ENCODE measurements at regions not wholly inside any gene's neighbourhood (a gene's known extent, or its start where the extent isn't known, plus 50 kb on each side); places are given as distances from the start of the nearest gene placed in this dataset.

DNA sequence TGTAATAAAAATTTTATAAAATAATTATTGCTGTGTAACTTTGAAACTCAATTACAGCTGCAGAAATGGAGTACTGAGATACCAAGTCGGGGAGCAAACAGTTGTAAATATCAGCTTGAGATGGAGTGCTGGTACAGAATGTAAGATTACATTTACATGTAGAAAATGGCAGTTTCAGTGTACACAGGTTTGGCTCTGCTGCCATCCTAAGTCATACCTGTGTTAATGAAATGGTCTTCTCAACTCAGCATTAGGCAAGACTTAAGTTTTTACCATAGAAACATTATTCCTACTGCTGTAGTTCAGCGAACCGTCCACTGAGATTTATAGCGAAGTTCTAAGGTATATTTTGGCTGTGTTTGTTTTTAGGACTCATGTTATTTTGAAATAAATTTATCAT, 110.1 kb upstream of the TBL1XR1 start:
- H3K4me1 ChIP-seq (ENCODE audit: control insufficient read depth, insufficient read depth, low read length), result peaks cover 6% of the 10 kb centered on the region
- no peaks in the 10 kb centered on the region for H3K36me3 ChIP-seq (ENCODE audit: insufficient read depth, low read length)
- H3K9ac ChIP-seq (ENCODE audit: low read depth, low read length), result no peak overlapping the region
- no peaks in the 10 kb centered on the region for H3K9me3 ChIP-seq (replicated peaks; ENCODE audit: low read length)
- no peak overlapping the region for H3K4me3 ChIP-seq (ENCODE audit: low read length)
- no peaks in the 10 kb centered on the region for H3K27me3 ChIP-seq (ENCODE audit: control insufficient read depth, insufficient read depth, low read length)
- no peak overlapping the region for H3K4me2 ChIP-seq (ENCODE audit: low read length)

- Histone ChIP-seq H3K4me3 (ENCODE audit: low read length) (no peak overlapping the region), H3K27me3 (ENCODE audit: control insufficient read depth, insufficient read depth, low read length) (no peaks in the 10 kb centered on the region), H3K36me3 (ENCODE audit: insufficient read depth, low read length) (no peaks in the 10 kb centered on the region), H3K9ac (ENCODE audit: low read depth, low read length) (no peak overlapping the region), H3K4me2 (ENCODE audit: low read length) (no peak overlapping the region), H3K9me3 (replicated peaks; ENCODE audit: low read length) (no peaks in the 10 kb centered on the region), H3K4me1 (ENCODE audit: control insufficient read depth, insufficient read depth, low read length) (peaks cover 6% of the 10 kb centered on the region)
Observed at GRCh38 chr3:177307826-177308225, 110.5 kb upstream of the TBL1XR1 start.

GRCh38 chr3:177308286-177308685, 111.0 kb upstream of the TBL1XR1 start:
- H3K4me1 ChIP-seq (ENCODE audit: control insufficient read depth, insufficient read depth, low read length), result peaks cover 6% of the 10 kb centered on the region
- no peaks in the 10 kb centered on the region for H3K9me3 ChIP-seq (replicated peaks; ENCODE audit: low read length)
- H3K9ac ChIP-seq (ENCODE audit: low read depth, low read length), result no peak overlapping the region
- H3K27me3 ChIP-seq (ENCODE audit: control insufficient read depth, insufficient read depth, low read length), result no peaks in the 10 kb centered on the region
- H3K36me3 ChIP-seq (ENCODE audit: insufficient read depth, low read length), result no peaks in the 10 kb centered on the region
- H3K4me2 ChIP-seq (ENCODE audit: low read length), result no peak overlapping the region
- H3K4me3 ChIP-seq (ENCODE audit: low read length), result no peak overlapping the region

DNA sequence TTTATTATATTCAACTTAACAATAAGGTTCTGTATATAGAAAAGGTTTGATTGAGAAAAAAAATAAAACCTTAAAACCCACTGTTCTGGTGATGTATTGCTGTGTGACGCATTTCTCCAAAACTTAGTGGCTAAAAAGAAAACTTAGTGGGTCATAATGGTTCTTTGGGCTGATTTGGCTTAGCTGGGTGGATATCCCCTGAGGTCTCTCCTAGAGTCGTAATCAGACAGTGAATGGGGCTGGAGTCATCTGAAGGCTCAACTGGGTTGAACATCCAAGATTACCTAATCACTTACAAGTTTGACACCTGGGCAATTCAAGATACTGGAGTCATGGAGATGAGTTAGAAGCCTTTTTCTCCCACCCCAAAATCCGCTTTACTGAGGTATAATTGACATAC, 111.6 kb upstream of the TBL1XR1 start:
- Histone ChIP-seq H3K4me2 (ENCODE audit: low read length) (no peak overlapping the region), H3K4me3 (ENCODE audit: low read length) (no peak overlapping the region), H3K27me3 (ENCODE audit: control insufficient read depth, insufficient read depth, low read length) (no peaks in the 10 kb centered on the region), H3K36me3 (ENCODE audit: insufficient read depth, low read length) (no peaks in the 10 kb centered on the region), H3K4me1 (ENCODE audit: control insufficient read depth, insufficient read depth, low read length) (peaks cover 6% of the 10 kb centered on the region), H3K9ac (ENCODE audit: low read depth, low read length) (no peak overlapping the region), H3K9me3 (replicated peaks; ENCODE audit: low read length) (no peaks in the 10 kb centered on the region)

GRCh38 chr3:177312491-177312890, 115.2 kb upstream of the TBL1XR1 start:
- no peaks in the 10 kb centered on the region for H3K27me3 ChIP-seq (ENCODE audit: control insufficient read depth, insufficient read depth, low read length)
- H3K4me3 ChIP-seq (ENCODE audit: low read length), result no peak overlapping the region
- H3K9me3 ChIP-seq (replicated peaks; ENCODE audit: low read length), result no peaks in the 10 kb centered on the region
- no peaks in the 10 kb centered on the region for H3K4me1 ChIP-seq (ENCODE audit: control insufficient read depth, insufficient read depth, low read length)
- no peak overlapping the region for H3K4me2 ChIP-seq (ENCODE audit: low read length)
- no peaks in the 10 kb centered on the region for H3K36me3 ChIP-seq (ENCODE audit: insufficient read depth, low read length)
- H3K9ac ChIP-seq (ENCODE audit: low read depth, low read length), result no peak overlapping the region

DNA sequence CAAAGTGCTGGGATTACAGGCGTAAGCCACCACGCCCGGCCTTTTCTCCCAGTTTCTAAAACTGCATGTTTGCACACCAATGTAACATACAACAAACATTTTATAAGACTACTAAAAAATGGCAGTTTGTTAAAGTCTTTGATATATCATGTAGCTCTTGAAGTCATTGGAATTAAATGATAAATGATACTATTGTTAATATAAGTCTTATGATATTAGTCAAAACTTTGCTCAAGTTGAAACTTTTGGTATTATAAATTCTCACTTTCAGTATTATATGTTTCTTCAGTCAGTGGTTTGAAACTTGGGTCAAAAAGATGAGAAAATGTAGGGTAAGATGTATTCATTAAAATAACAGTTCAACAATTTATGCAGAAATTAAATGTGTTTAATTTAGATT, 117.6 kb upstream of the TBL1XR1 start:
- H3K27me3 ChIP-seq (ENCODE audit: control insufficient read depth, insufficient read depth, low read length), result no peaks in the 10 kb centered on the region
- no peak overlapping the region for H3K9ac ChIP-seq (ENCODE audit: low read depth, low read length)
- H3K4me3 ChIP-seq (ENCODE audit: low read length), result no peak overlapping the region
- H3K9me3 ChIP-seq (replicated peaks; ENCODE audit: low read length), result no peaks in the 10 kb centered on the region
- no peaks in the 10 kb centered on the region for H3K4me1 ChIP-seq (ENCODE audit: control insufficient read depth, insufficient read depth, low read length)
- H3K4me2 ChIP-seq (ENCODE audit: low read length), result no peak overlapping the region
- H3K36me3 ChIP-seq (ENCODE audit: insufficient read depth, low read length), result no peaks in the 10 kb centered on the region

- Histone ChIP-seq H3K36me3 (ENCODE audit: insufficient read depth, low read length) (no peaks in the 10 kb centered on the region), H3K9ac (ENCODE audit: low read depth, low read length) (no peak overlapping the region), H3K27me3 (ENCODE audit: control insufficient read depth, insufficient read depth, low read length) (no peaks in the 10 kb centered on the region), H3K9me3 (replicated peaks; ENCODE audit: low read length) (no peaks in the 10 kb centered on the region), H3K4me1 (ENCODE audit: control insufficient read depth, insufficient read depth, low read length) (peaks cover 11% of the 10 kb centered on the region), H3K4me2 (ENCODE audit: low read length) (no peak overlapping the region), H3K4me3 (ENCODE audit: low read length) (no peak overlapping the region)
Observed at GRCh38 chr3:177317247-177317646, 120.0 kb upstream of the TBL1XR1 start.

DNA sequence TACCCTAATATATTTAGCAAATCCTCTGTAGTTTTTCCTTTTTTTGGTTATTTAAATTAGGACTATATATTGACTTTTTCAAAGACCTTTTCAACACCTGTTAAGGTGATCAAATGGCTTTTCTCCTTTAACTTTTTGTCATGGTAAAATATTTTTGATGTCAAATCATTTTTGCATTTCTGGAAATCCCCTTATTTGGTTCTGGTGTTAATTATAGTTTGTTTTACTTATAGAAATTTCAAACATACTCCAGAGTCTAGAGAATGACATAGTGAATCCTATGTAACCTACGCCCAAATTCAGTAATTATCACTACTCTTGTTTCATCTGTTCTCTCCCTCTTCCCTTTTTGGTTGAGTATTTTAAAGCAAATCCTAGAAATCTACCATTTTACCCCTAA, 121.3 kb upstream of the TBL1XR1 start:
- Histone ChIP-seq H3K4me2 (ENCODE audit: low read length) (no peak overlapping the region), H3K4me3 (ENCODE audit: low read length) (no peak overlapping the region), H3K4me1 (ENCODE audit: control insufficient read depth, insufficient read depth, low read length) (peaks cover 11% of the 10 kb centered on the region), H3K27me3 (ENCODE audit: control insufficient read depth, insufficient read depth, low read length) (no peaks in the 10 kb centered on the region), H3K9me3 (replicated peaks; ENCODE audit: low read length) (peaks cover 3% of the 10 kb centered on the region), H3K36me3 (ENCODE audit: insufficient read depth, low read length) (no peaks in the 10 kb centered on the region), H3K9ac (ENCODE audit: low read depth, low read length) (no peak overlapping the region)

- H3K4me2 ChIP-seq (ENCODE audit: low read length), result no peak overlapping the region
- H3K4me1 ChIP-seq (ENCODE audit: control insufficient read depth, insufficient read depth, low read length), result peaks cover 11% of the 10 kb centered on the region
- H3K9ac ChIP-seq (ENCODE audit: low read depth, low read length), result no peak overlapping the region
- H3K36me3 ChIP-seq (ENCODE audit: insufficient read depth, low read length), result no peaks in the 10 kb centered on the region
- H3K9me3 ChIP-seq (replicated peaks; ENCODE audit: low read length), result peaks cover 3% of the 10 kb centered on the region
- H3K27me3 ChIP-seq (ENCODE audit: control insufficient read depth, insufficient read depth, low read length), result no peaks in the 10 kb centered on the region
- H3K4me3 ChIP-seq (ENCODE audit: low read length), result no peak overlapping the region
Observed at GRCh38 chr3:177320765-177321247, 123.5 kb upstream of the TBL1XR1 start.

DNA sequence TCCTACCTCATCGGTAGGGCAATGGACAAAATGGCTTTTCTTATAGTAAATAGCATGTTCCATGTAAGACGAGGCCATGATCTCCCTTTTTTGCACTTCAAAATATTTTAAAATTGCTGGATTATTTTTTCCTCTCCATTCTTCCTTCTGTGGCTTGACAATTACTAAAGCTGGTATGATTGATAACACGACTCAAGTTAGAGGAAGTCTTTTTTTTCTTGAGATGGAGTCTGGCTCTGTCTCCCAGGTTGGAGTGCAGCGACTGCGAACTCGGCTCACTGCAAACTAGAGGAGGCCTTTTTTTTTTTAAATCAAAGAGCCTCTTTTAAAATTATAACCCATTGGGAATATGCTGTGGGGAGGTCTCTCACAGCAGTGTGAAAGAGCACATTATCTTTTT, 124.5 kb upstream of the TBL1XR1 start:
- Histone ChIP-seq H3K9me3 (replicated peaks; ENCODE audit: low read length) (peaks cover 3% of the 10 kb centered on the region), H3K27me3 (ENCODE audit: control insufficient read depth, insufficient read depth, low read length) (no peaks in the 10 kb centered on the region), H3K4me2 (ENCODE audit: low read length) (no peak overlapping the region), H3K36me3 (ENCODE audit: insufficient read depth, low read length) (no peaks in the 10 kb centered on the region), H3K4me1 (ENCODE audit: control insufficient read depth, insufficient read depth, low read length) (peaks cover 11% of the 10 kb centered on the region), H3K9ac (ENCODE audit: low read depth, low read length) (no peak overlapping the region), H3K4me3 (ENCODE audit: low read length) (no peak overlapping the region)

- Histone ChIP-seq H3K9ac (ENCODE audit: low read depth, low read length) (no peak overlapping the region), H3K4me1 (ENCODE audit: control insufficient read depth, insufficient read depth, low read length) (peaks cover 11% of the 10 kb centered on the region), H3K4me3 (ENCODE audit: low read length) (no peak overlapping the region), H3K27me3 (ENCODE audit: control insufficient read depth, insufficient read depth, low read length) (no peaks in the 10 kb centered on the region), H3K9me3 (replicated peaks; ENCODE audit: low read length) (peaks cover 3% of the 10 kb centered on the region), H3K4me2 (ENCODE audit: low read length) (no peak overlapping the region), H3K36me3 (ENCODE audit: insufficient read depth, low read length) (no peaks in the 10 kb centered on the region)
Observed at GRCh38 chr3:177322881-177323280, 125.6 kb upstream of the TBL1XR1 start.

DNA sequence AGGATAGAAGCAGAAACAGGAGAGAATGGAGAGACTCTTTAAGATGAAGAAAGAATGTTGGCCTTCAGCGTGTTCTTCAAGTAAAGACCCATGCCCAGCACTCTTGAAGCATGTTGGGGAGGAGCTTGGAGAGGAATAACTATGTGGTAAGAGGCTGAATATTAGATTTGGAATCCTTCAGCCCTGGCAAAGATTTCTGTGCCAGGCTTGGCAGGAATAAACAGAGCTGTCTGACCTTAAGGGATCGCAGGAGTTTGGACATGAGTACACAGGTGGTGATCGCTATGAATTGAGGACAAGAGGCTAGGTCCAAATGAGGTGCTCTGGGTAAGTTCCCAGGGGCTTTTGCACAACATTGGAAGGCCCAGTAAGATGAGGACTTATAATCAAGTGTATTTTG, 132.6 kb upstream of the TBL1XR1 start:
- Histone ChIP-seq H3K9me3 (replicated peaks; ENCODE audit: low read length) (no peaks in the 10 kb centered on the region), H3K4me1 (ENCODE audit: control insufficient read depth, insufficient read depth, low read length) (peaks cover 7% of the 10 kb centered on the region), H3K27me3 (ENCODE audit: control insufficient read depth, insufficient read depth, low read length) (no peaks in the 10 kb centered on the region), H3K36me3 (ENCODE audit: insufficient read depth, low read length) (no peaks in the 10 kb centered on the region), H3K4me2 (ENCODE audit: low read length) (no peak overlapping the region), H3K9ac (ENCODE audit: low read depth, low read length) (no peak overlapping the region), H3K4me3 (ENCODE audit: low read length) (no peak overlapping the region)
